GM19043 (cell line): ENCODE measurements at regions not wholly inside any gene's neighbourhood (a gene's known extent, or its start where the extent isn't known, plus 50 kb on each side); places are given as distances from the start of the nearest gene placed in this dataset.
"Not testable (repeated sequence)": the region's sequence is repeated elsewhere in the genome, so short reads cannot be mapped to it uniquely, and the experiment has no call there.

ENCODE experiments used
- ATAC-seq: cut with Tn5 transposase; IDR thresholded peaks from one replicate; pipeline ENCODE4 v1.9.1; 2021; ENCODE audit warnings: low read depth; ENCODE audit not compliant: unreplicated experiment

GRCh38 chr13:69649063-69649392 lies 458.6 kb upstream of the ATXN8OS start:
- no peak for ATAC-seq

GRCh38 chr13:69648340-69649062 lies 459.1 kb upstream of the ATXN8OS start:
- ATAC-seq: no peak

DNA sequence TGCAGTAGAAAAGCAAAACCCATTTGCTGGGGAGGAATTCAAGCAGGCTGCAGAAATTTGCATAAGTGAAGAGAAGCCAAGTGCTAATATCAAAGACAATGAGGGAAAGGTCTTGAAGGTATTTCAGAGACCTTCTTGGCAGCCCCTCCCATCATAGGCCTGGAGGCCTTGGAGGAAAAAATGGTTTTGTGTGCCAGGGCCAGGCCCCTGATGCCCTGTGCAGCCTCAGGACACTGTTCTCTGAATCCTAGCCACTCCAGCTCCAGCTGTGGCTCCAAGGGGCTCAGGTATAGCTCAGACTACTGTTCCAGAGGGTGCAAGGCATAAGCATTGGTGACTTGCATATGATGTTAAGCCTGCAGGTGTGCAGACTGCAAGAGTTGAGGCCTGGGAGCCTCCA lies 463.2 kb upstream of the ATXN8OS start:
- ATAC-seq: no peak

DNA sequence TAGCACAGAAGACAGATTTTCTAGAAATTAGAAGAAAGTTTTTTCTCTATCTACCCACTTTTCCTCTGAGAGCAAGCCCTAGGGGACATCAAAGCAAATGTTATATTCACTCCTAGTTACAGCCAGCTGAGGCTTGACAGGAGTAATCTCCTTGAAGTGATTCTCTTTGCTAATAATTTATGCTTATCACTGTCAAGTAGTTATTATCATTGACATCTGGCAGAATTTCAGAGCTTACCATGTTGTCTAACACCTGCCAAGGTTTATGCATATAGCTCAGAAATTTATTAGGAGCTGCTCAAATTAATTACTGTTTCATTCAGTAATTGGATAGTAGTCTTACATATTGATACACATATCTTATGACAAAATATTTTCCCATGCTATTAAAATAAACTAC lies 465.9 kb upstream of the ATXN8OS start:
- ATAC-seq: no peak

- no peak for ATAC-seq
These were observed 474.6 kb upstream of the ATXN8OS start for GRCh38 chr13:69633044-69633443.

DNA sequence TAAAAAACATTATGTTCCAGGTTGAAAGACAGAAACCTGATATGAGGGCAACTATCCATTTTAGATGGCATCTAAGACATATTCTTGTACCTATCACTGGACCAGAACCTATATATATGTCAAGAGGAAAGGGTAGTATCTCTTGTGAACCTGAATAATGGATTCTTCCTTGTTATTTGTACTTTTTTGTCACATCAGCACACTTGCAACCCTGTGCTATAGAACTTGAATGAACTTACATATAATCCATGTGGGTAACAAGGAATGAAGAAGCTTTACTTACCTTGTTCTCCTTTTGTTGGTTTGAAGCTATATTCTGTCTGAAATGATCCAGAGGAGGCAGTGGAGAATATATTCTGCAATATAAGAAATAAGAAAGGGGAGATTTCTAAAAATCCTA lies 483.7 kb upstream of the ATXN8OS start:
- ATAC-seq: no peak

GRCh38 chr13:69619651-69620050 lies 488.0 kb upstream of the ATXN8OS start:
- ATAC-seq: no peak

GRCh38 chr13:69618838-69619237 lies 488.8 kb upstream of the ATXN8OS start:
- no peak for ATAC-seq

DNA sequence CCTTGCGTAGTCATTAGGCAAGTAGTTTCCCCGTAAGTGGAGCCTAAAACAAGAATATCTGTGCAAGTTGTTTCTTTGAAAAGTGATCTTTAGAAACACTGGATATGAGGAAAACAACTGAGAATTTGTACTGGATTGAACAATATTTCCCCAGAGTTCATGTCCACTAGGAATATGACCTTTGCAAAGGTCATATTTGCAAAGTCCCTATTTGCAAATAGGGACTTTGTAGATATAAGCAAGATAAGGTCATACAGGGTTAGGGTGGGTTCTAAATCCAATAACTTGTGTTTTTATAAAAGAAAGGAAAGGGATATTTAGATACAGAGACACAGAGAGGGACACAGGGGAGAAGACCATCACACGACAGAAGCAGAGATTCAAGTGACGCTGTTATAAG lies 489.2 kb upstream of the ATXN8OS start:
- no peak for ATAC-seq

DNA sequence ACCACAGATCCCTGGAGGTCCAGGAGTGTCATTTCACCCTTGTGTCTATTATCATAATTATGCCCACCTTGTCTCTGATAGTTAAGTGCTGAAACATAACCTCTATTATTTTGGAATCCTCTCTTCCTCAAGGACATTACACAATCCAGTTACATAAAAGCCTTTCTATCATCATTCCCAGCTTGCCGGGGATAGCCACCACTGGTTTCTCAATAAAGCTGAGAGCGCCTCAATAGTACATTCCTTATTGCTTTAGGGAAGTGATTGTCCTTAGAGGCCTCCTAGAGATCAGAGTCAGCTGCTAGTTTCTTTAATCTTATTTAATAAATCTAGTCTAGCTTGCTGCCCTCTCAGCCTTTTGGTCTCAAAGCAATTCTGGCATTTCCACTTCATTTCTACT lies 490.0 kb upstream of the ATXN8OS start:
- ATAC-seq: no peak

DNA sequence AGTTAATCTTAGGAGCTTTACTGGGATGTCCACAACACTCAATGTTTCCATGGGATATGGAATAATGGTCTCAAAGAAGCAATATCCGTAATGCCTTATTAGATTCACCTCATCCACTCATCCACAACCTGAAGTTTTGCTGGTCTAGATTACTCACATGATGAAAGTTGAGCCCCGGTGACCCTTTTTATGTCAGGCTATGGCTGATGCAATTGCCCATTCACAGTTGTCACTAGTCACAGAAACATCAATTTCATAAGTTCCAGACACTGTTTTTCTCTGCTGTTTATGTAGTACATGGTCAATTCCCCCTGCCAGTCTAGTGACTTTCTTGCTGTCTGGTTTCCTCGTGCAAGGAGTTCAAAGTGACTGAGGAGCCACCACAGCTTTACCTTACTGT lies 491.2 kb upstream of the ATXN8OS start:
- ATAC-seq: no peak

- not testable (repeated sequence) for ATAC-seq
These were observed 492.6 kb upstream of the ATXN8OS start for GRCh38 chr13:69615055-69615454.

- ATAC-seq: no peak
These were observed 502.9 kb upstream of the ATXN8OS start for GRCh38 chr13:69604698-69605097.

DNA sequence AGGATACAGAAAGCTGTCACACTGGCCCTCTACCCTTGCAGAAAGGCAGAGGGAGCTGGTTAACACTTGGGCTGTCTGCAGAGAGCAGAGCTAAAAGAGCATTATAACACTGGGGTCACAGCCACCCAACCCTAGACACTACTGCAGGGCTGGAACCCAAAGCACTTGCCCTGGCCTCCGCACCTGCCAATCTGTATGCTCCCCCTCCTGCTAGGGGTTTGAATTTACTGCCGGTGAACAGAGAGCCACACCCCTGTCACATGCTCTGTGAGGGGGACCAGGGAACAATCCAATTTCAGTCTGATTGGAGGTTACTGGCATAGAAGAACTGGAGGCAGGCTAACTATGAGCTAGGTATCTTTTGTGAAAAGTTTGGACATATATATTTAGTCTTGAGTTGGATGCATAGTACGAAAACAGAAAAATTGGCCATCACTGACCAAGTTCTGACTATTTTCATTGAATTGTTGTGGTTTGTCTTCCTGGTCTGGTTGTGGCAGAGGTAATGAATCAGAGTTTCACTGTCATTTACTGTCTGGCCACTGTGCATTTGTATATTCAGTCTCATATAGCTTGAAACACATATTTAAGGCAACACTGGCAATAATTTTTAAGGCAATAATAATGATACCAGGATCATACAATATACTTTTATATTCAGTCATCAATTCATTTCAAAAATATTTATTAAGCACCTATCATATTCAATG lies 504.3 kb upstream of the ATXN8OS start:
- no peak for ATAC-seq

GRCh38 chr13:69601661-69602060 lies 506.0 kb upstream of the ATXN8OS start:
- no peak for ATAC-seq

- no peak for ATAC-seq
These were observed 506.8 kb upstream of the ATXN8OS start for GRCh38 chr13:69600811-69601210.

DNA sequence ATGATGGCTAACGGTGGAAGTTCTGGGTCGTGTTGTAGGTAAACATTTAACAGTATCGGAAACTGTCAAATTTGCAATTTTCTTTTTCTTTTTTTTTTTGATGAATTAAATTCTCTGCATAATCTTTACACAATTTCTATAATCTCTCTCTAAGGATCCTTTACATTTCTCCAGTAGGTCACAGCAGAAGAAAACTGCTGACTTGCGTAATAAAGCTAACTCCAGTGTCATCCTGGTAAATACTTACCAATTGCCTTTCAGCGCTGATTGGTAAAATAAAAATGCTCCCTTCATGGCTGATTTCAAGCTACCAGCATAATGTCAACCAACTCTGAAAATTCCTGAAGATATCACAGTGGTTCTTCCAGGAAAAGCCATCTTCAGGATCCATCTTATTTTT lies 510.5 kb upstream of the ATXN8OS start:
- no peak for ATAC-seq

DNA sequence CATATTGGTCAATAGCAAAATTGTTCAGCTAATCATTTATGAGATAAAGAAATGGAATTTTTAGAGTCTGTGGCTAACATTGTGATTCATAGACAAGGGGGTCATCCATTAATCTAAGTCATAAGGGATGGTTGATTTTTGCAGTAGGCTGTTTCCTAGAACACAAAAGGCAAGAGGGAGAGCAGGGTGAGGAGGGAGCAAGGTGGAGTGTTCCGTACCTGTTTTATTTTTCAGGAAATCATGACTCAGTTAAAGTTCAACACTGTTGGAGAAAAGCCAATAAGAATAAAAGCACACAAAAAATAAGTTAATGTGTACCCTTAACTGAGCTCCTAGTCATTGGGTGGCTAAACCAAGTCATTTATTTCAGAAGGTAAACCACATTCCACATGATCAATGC lies 512.4 kb upstream of the ATXN8OS start:
- no peak for ATAC-seq

DNA sequence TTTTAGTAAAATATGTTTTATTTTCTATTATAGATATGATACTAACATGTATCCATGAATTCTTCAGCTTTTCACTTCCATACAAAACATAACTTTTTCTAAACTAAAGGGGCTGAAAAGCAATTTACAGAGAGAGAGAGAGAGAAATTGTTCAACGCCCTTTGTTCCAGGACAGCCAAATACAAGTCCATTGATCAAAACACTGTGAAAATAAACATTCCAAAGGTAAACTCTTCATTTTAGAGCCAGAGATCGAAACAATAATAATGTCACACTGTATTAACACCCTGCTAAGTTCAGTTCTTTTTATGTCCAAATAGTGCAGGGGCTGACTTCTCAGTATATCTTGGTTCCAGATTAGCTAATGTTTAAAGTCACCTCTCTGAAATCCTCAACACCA lies 516.2 kb upstream of the ATXN8OS start:
- no peak for ATAC-seq

GRCh38 chr13:69589531-69590235 lies 517.9 kb upstream of the ATXN8OS start:
- no peak for ATAC-seq

DNA sequence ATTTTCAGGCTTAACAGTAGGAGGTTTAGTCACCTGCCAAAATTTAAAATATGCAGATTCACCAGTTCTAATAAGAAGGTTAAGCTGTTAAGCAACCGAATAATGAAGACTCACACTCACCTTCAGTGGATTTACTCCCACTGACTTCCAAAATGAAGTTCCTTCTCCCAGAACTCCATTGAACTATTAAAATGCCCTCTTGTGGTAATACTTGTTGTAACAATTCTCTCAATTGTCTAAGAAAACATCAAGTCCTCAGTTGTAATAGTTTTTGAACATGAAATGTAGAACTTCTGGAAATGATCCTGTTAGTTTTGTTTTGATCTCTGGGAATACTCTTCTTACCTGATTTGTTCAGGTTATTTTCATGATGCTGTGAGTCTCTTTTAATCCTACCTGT lies 522.0 kb upstream of the ATXN8OS start:
- ATAC-seq: no peak

GRCh38 chr13:69580255-69580654 lies 527.4 kb upstream of the ATXN8OS start:
- ATAC-seq: no peak
